HL-60/S4 treated with phorbol 12-myristate 13-acetate at 8.2 ng/mL for 4 days and 3 days (cell line): ENCODE measurements at regions not wholly inside any gene's neighbourhood (a gene's known extent, or its start where the extent isn't known, plus 50 kb on each side); places are given as distances from the start of the nearest gene placed in this dataset.

ENCODE experiments used
- in situ Hi-C: fragments of 300-500 bp; cut with MboI; formaldehyde crosslinking; loops from 2 replicates; pipeline ENCODE4 v1.15.0; 2022; ENCODE audit warnings: low sequenced_read_pairs

DNA sequence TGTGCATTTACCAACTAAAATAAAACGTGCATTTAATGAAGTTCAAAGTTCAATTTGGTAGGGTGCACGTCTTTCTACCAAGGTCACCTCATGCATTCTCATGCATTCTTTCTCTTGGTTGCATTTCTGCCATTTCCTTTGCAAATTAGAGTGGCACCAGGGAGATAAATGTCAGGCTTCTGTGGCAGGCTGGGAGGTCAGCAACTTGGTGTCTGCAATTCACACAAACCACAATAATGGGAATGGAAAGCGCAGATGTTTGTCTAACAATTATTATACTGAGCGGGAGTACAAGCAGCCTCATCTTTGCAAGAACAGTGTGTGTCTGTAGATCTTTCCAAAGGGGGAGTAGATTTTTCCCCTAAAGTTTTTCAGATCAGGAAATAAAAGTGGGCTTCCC, 411.7 kb downstream of the DMRT2 start:
- in situ Hi-C loops, result no loop called here

DNA sequence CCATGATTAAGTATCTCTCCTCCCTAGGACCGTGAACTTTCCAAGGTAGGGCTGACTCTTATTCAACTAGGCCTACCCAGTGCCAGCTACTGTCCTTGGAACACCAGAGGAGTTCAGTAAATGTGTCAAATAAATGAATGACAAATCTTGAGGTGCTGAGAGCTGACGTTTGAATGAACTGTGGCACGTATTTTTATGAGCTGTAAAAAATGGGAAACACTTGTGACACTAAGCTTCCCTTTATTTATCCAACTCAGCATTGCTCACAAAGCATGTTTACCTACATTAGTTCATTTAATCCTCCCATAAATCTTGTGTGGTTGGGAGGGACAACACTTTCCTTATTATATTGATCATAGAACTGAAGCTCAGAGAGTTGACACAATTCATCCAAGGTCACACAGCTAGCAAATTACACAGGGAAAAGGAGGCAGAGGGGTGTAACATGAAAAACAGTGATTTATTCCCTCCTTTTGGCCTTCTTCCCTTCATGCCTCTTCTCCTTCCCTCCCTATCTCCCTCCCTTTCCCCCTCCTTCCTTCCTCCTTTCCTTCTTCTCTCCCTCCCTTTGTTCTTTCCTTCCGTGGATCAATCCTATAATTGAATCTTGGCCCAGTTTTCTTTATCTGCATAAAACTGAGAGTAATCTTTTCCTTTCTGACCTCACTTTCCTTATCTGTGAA, 412.6 kb downstream of the DMRT2 start:
- in situ Hi-C loops, result no loop called here

DNA sequence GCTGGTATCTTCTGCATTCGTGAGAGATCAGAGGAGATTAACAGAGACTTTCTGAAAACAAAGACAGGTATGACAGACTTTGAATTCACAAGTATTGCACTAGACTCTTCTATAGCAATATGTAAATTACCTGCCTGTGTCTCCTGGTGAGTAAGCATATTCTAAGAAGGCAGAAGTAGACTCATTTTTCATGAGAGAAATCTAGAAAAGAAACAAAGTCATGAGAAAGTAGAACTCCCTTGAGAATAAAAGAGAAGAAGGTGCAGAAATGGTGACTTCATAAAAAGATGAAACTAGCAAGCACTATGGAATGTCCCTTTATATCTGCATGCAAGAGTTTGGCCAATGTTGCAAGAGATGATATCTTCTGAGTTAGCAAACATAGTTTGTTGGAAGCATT, 419.8 kb downstream of the DMRT2 start:
- in situ Hi-C loops, result no loop called here

DNA sequence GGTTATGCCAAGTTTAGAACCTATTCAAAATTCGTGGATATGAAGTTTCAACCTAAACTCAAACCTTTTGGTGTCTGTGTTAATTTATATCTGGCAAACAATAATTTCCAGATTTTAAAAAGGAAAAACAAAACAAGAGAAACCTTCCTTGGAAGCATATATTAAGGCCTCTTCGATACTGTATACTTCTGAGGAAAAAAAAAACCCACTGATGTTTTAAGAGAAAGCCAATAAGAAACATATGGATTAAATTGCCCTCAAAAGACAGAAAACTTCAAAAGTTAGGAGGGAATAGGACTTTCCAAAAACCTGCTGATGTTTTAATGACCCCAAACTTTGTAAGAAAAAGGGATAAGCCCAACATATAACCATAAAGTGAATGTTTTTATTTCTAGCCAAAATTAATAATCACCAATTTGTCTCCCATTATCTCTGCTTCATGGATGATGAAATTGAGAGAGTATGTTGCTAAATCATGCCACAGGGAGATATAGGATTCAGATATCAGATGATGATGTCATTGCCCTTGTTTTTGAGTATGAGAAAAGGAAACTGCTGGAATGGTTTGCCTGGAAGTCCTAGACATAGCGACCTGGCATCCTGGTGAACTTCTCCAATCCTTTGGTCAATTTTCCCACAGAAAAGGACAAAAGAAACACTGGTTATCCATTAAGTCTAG, 423.9 kb downstream of the DMRT2 start:
- in situ Hi-C loops, result no loop called here

DNA sequence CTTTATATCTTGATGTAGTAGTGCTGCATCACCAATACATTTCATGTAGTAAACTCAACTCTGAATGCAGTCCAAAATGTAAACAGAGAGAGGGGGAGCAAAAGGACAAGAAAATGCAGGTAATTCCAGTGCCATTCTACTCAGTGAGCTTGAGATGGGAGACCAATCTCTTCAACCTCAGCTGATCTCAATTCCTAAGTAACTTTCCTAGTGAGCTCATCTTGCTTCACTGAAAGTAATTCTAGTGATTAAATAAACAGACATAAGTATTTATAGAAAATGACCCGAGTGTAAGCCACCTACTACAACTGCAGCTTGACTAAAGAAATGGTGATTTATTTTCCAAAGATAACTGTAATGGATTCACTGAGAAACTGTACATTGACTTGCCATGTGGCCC, 424.5 kb downstream of the DMRT2 start:
- in situ Hi-C loops, result no loop called here

DNA sequence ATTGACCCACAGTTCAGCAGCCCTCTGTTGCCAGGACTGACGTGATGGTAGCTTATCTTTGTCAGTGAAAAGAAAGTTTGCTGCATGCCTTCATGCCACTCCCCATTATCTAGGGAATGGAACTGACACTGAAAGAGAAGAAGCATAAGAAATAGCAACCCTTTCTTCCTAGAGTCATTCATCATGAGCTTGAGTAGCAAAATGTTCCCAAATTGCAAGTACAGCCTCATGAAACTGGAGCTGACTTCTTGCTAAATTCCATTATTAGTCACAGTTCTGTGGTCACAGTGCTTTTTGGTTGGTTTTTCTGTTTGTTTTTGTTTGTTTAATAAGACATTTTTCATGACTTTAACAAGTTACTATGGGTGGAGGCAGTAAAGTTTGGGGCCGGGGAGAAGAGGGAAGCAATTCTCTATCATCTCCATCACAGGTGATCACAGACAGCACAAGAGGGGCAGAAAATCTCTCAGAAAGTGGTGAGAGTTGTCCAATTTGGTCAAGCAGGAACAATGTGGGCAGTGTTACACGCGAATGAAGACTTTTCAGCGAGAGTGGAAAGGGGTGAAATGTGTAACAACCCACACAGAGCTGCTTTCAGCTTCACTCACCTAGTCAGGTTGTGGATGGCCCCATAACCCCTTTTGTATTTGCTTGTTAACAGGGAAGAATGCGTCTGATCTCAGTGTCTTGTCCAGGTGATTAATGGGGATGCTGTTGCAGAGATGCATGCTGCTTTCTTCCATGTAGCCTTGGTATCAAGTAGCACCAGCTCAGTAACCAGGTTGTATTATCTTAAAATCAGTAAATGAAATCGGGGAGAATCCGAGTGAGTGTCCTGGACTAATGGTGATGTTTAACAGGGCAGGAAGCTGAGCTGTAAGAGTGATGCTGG, 440.4 kb downstream of the DMRT2 start:
- in situ Hi-C loops, result no loop called here

DNA sequence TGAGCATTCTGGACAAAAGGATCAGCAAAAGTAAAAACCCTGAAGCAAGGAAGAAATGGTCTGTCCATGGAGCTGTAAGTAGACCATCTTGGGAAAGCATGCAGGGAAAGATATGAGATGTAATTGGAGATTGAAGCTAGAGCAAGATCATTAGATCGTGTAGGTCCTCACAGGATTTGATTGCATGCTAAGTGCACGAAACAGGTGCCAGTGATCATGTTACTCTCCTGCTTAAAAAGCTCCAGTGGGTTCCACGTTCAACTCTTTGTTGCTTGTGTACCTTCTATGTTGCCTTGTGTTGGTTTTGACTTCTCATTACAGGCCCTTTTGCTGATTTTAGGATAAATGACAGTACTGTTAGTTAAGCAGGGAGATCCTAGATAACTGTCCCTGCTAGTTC, 442.0 kb downstream of the DMRT2 start:
- in situ Hi-C loops, result no loop called here

DNA sequence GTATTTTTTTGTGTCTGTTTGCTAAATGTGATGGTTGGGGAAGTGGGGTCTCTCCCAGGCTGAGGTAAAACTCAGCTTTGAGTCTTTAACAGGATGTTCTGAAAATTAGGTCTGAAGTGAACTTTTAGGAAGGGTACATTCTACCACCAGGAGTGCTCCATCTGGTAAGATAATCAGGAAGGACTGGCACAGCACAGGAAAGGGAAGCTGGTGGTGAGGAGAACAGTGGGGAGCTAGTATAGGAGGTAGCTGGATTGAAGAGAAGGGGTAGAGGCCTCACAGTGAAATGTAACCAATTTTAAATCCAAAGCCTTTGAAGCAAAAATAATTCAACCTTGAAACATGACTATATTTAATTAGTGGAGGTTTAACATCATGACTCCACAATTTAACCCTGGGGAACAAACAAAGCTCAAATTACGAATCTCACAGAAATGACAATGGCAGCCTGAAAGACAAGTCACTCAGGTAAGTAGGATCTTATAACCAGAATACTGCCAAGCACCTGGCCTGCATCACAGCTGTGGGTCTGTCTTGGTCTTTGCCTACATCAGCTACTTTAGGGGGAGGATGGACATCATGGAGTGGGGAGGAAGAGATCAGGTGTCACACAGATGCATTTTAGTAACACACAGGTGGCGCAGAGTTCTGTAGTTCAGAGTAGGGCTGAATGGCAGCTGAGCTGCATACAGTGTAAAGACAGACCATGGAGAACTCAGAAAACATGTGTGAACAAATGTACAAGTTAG, 445.3 kb downstream of the DMRT2 start:
- in situ Hi-C loops, result no loop called here

DNA sequence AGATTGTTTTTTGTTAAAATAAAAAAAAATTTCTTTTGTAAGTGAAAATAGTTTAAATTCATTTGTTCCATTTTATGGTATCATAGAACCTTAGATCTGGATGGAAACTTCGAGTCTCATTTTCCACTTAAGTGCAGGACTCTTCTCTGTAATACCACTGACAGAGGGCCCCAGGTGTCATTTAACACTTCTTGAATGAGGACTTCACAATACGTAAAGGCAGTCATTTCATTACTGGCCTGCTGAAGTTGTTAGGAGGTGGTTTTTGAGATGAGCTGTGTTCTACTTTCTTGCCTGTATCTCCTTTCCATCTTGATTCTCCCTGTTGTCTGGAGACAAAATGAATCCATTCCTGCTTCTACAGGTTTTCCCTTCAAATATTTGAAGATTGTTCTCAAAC, 455.3 kb downstream of the DMRT2 start:
- in situ Hi-C loops, result loop anchor here (25.0 kb wide), 1 partner anchor 93 kb away; no protein-coding TSS in a partner anchor

DNA sequence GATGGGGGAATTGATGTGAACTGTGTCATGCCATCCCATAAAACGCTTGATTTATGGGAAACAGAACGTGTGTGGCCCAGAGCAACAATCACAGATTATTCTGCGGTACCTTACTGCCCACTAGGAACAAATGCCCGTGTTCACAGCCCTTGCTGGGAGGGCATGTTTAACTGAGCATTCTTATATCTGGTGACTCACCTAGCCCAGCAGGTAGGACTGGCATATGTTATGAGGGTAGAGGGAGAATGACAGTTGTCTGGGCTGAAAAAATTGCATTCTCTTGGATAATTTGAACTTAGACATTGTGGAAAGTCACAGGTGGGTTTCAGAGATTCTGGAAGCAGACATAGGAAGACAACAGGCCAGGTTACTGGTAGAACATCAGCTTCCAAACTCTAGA, 460.6 kb downstream of the DMRT2 start:
- in situ Hi-C loops, result loop anchor here (25.0 kb wide), 1 partner anchor 98 kb away; no protein-coding TSS in a partner anchor

DNA sequence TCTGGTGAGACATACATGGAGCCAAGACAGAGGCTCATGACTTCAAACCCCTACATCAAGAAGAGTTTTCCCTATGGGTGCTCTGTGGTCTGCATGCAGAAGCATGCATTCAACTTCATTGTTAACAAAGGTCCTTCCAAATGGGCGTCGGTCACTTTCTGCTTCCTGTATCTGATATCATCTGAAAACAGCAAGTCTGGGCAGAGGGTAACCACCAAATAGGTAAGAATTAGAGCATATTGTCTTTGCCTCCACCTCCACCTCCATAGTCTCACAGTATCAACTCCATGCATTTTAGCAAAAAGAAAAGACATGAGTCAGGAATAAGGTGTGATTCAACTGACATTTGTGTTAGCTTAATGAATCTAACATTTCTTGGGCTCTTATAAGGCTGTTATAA, 462.9 kb downstream of the DMRT2 start:
- in situ Hi-C loops, result loop anchor here (25.0 kb wide), 1 partner anchor 101 kb away; no protein-coding TSS in a partner anchor

DNA sequence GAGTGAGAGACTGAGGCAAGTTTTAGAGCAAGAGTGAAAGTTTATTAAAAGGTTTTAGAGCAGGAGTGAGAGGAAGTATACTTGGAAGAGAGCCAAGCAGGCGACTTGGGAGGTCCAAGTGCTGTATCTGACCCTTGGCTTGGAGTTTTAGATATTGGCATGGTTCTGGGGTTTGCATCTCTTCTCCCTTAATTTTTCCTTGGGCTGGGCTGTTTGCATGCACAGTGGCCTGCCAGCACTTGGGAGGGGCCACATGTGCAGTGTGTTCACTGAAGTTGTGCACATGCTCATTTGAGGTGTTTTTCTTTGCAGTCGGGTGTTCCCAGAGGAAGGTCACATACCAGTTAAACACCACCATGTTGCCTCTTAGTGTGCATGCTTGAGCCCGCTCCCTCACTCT, 464.1 kb downstream of the DMRT2 start:
- in situ Hi-C loops, result loop anchor here (25.0 kb wide), 1 partner anchor 102 kb away; no protein-coding TSS in a partner anchor

DNA sequence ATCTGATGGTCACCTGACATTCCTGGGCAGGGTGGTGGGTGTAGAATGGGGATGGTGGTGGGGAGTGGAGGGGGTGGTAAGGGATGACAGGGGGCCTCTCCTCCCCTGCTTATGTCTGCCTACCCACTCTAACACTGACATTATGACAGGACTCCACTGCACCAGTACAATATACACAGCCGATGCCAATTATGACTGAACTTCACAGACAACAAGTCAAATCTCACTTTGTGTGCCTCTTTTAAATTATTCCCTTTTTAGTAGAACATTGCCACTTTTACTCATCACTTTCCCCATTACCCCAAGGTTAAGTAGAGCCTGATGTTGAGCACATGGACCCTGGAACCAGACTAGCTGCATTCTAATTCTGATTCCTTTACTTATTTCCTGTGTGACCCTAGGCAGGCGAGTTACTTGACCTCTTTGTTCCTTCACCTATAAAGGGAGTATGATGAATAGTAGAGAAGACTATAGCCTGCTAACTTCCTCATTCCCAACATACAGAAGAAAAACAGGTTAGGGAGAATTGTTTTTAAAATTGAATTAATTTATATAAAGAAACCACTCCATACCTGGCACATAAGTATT, 464.7 kb downstream of the DMRT2 start:
- in situ Hi-C loops, result loop anchor here (25.0 kb wide), 1 partner anchor 103 kb away; no protein-coding TSS in a partner anchor

DNA sequence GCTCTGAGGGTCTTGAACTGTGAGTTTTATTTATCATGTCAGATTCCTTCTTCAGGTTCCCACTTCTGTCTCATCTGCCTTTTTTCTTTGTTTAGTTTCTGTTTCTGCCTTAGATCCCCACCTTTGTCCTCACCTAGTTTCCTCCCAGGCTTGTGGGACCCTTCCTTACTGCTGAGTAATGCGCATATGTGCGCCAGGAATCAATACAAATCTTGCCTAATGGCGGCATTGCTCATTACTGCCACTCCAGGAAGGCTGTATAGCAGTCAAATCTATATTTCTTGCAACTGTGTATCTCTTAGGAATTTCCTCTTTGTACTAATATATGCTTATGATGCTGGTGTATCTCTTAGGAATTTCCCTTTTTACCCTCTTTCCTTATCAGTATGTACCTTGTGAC, 465.4 kb downstream of the DMRT2 start:
- in situ Hi-C loops, result loop anchor here (25.0 kb wide), 1 partner anchor 103 kb away; no protein-coding TSS in a partner anchor

DNA sequence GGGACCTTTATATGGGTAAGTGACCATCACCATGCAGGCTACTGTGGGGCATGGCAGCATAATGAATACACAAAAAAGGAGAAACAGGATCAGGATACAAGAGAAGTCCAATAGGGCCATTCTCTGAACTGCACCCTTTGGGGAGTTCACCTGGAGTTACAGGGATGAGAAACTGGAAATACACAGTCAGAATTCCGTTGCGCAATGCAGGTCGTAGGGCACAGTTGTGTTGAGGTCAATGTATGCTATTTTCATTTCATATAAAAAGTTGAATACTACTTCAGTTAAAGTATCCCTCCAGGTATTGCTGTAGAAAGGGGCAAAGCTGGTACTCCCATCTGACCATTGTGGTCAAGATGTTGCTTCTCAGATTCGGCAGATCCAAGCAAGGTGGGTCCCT, 471.4 kb downstream of the DMRT2 start:
- in situ Hi-C loops, result loop anchor here (25.0 kb wide), 1 partner anchor 109 kb away; no protein-coding TSS in a partner anchor

DNA sequence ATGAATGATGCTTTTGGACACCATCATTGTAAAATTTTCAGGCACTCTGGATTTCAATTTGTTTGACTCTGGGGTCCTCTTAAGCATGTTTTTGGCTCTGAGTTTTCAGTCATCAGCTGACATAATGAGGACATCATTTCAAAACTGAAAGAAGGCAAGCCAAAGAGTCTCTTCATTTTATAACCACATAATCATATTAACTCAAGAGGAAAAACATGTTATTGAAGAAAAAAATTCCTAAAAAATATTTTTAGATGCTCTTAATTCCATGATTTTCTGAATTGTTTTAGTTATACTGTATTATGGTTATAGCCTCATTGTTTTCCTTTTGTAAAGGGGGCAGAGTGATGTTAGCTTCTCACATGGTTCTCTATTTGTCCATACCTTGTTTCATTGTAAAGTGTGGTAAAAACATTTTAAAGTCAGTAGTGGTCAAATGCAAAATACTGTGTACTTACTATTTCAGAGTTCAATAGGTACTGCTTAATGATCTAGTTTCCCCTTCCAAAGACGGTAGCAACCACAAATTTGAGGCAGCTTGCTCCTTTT, 472.1 kb downstream of the DMRT2 start:
- in situ Hi-C loops, result loop anchor here (25.0 kb wide), 1 partner anchor 110 kb away; no protein-coding TSS in a partner anchor

DNA sequence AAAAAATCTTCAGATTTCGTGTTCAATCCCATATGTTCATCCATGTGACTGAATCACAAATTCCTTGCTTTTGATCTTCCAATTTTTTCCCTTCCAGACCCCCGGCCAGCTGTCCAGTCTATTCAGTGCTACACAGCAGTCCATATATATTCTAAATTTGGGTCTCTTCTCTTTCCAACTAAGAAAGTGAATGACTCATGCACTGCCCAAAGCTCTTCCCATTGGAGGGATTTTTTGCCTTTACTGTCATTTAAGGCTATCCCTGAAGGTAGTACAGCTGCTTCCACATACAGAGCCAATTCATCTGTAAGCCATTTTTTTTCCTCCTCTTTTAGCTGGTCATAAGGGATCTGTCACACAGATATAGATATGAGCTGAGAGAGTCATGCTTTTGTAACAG, 478.3 kb downstream of the DMRT2 start:
- in situ Hi-C loops, result no loop called here

DNA sequence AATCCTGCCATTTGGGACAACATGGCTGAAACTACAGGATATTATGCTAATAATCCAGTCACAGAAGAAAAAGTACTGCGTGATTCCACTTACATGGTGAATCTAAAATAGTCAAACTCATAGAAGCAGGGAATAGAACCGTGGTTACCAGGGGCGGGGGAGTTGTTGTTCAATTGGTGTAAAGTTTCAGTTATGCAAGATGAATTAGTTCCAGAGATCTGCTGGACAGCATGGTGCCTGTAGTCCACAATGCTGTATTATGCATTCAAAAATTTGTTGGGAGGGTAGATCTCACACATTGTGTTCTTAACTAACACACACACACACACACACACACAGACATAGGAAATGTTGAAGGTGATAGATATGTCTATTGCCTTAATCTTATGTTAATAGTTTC, 480.5 kb downstream of the DMRT2 start:
- in situ Hi-C loops, result no loop called here

DNA sequence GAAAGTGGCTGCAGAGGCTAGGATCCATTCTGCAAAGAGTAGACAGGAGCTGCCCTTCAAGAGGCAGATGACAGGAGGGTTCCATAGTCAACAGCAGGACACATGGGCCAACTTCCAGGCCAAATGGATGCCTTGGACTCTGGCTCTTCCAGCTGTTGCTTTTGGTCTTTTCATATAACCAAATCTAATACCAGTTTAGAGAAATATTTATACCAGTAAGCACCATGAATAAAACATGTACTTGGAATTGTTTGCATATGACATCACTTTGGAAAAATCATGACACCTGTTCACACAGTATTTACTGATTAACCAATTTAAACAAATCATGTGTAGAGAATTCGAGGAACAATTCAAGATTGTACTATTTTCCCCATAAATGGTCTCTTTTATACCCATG, 481.3 kb downstream of the DMRT2 start:
- in situ Hi-C loops, result no loop called here

DNA sequence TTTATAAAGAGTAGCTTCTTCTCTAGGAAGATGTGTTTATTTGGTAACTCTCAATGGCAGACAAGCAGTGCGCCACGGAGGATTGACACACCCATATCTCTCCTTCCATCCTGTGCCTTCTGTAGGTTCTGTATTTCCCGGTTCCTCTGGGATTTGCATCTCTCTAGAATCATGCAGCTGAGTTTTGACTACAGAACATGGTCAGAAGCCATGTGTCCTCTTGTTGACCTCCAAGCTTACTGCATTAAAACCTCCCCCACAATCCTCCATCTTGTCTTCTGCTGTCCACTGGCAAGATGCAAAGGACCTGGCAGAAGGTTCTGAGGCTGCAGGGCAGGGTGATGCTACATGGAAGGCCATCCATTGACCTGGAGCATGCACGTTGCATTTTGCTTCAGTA, 482.0 kb downstream of the DMRT2 start:
- in situ Hi-C loops, result no loop called here
